HL-60 (cell line): ENCODE measurements at regions not wholly inside any gene's neighbourhood (a gene's known extent, or its start where the extent isn't known, plus 50 kb on each side); places are given as distances from the start of the nearest gene placed in this dataset.

Source experiments
- DNase-seq, 2 experiments: peaks; one replicate each; pipeline ENCODE4 v3.0.0-alpha.2; 2010 to 2020; ENCODE audit warnings: low read depth in 1 of 2, low spot score in 1 of 2
- H3K27ac ChIP-seq: fragments of 250-450 bp; sonication (Bioruptor Pico); replicated peaks from 2 replicates; pipeline ENCODE4 v1.5.1; 2020; ENCODE audit warnings: mild to moderate bottlenecking, moderate library complexity
- H3K27me3 ChIP-seq: fragments of 250-450 bp; sonication (Bioruptor Pico); 2 replicates; pipeline ENCODE4 v1.5.1; 2021; ENCODE audit warnings: mild to moderate bottlenecking, moderate library complexity; ENCODE audit not compliant: insufficient read depth, poor library complexity, severe bottlenecking
- H3K4me3 ChIP-seq: replicated peaks from 2 replicates; pipeline ENCODE4 v1.5.1; 2011; ENCODE audit warnings: mild to moderate bottlenecking, control low read depth, low read length; ENCODE audit not compliant: insufficient read depth
- GABPA ChIP-seq: IDR thresholded peaks from 2 replicates; pipeline ENCODE4 v1.6.1; 2012; ENCODE audit warnings: low read depth
- POLR2AphosphoS5 ChIP-seq: IDR thresholded peaks from 2 replicates; pipeline ENCODE4 v1.6.1; 2012; ENCODE audit warnings: low read depth
- SPI1 ChIP-seq: IDR thresholded peaks from 2 replicates; pipeline ENCODE4 v1.6.1; 2012; ENCODE audit warnings: low read depth, mild to moderate bottlenecking, borderline replicate concordance
- TF ChIP-seq, protein P1 (sequence below): IDR thresholded peaks from one replicate; pipeline ENCODE4 v1.5.1; 2011; ENCODE audit warnings: low read length, control low read depth, inconsistent platforms; ENCODE audit not compliant: insufficient read depth
- TF ChIP-seq, protein P2 (sequence below): IDR thresholded peaks from 2 replicates; pipeline ENCODE4 v1.6.1; 2012; ENCODE audit warnings: low read depth; ENCODE audit not compliant: insufficient replicate concordance

DNA sequence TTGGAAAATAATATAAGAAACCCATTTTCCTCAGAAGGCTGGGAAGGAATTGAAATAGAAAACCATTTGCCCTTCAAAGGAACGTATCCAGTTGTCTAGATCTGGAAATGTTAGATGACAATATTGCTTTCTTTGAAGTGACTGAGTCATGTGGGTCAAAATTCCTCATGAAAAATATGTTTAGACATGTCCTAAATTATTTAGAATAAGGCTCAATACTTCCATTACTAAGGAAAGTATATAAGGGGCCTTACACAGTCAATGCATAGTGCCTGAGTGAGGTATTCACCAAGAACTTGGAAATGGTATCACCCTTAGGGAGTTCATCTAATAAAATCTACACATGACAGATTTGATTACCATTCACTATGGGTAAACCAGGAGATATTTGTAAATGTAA, 619.8 kb upstream of the KCNMB2 start:
- H3K4me3 ChIP-seq, result no peak overlapping the region
- DNase-seq, result no peak
- no peak overlapping the region for H3K27ac ChIP-seq
- no peaks in the 10 kb centered on the region for H3K27me3 ChIP-seq
- TF ChIP-seq POLR2AphosphoS5 (no peak), SPI1 (no peak), GABPA (no peak)

DNA sequence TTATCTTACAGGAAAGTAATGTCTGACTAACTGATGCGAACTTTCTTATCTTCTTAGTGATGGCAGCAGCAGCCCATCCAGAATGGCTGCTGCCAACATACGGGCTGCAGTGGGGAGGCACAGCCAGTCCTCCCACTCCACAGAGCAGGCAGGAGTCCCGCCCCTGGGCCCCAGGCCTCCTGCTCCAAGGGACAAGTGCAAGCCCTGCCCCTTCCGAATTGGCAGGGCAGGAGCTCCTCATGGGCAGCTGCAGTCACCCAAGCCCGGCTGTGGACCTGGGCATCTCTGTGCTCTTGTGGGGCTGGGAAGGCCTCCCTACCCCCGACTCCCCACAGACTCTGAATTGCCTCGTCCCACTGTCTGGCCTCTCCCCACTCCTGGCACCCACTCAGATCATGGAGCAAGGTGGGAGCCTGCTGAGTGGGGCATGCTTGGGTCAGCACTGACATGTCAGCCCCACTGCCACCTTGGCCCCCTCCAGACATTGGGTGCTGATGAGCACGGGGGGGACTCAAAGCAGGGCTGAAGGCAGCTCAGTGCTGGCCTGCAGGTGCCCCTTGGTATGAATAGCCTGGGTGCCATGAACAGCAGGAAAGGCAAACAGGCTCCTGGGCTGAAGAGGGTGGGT, 618.9 kb upstream of the KCNMB2 start:
- DNase-seq, result no peak
- no peaks in the 10 kb centered on the region for H3K27me3 ChIP-seq
- no peak overlapping the region for H3K27ac ChIP-seq
- TF ChIP-seq GABPA, result no peak
- no peak for TF ChIP-seq SPI1
- TF ChIP-seq, protein P1, sequence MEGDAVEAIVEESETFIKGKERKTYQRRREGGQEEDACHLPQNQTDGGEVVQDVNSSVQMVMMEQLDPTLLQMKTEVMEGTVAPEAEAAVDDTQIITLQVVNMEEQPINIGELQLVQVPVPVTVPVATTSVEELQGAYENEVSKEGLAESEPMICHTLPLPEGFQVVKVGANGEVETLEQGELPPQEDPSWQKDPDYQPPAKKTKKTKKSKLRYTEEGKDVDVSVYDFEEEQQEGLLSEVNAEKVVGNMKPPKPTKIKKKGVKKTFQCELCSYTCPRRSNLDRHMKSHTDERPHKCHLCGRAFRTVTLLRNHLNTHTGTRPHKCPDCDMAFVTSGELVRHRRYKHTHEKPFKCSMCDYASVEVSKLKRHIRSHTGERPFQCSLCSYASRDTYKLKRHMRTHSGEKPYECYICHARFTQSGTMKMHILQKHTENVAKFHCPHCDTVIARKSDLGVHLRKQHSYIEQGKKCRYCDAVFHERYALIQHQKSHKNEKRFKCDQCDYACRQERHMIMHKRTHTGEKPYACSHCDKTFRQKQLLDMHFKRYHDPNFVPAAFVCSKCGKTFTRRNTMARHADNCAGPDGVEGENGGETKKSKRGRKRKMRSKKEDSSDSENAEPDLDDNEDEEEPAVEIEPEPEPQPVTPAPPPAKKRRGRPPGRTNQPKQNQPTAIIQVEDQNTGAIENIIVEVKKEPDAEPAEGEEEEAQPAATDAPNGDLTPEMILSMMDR, result no peak
- TF ChIP-seq, protein P2, sequence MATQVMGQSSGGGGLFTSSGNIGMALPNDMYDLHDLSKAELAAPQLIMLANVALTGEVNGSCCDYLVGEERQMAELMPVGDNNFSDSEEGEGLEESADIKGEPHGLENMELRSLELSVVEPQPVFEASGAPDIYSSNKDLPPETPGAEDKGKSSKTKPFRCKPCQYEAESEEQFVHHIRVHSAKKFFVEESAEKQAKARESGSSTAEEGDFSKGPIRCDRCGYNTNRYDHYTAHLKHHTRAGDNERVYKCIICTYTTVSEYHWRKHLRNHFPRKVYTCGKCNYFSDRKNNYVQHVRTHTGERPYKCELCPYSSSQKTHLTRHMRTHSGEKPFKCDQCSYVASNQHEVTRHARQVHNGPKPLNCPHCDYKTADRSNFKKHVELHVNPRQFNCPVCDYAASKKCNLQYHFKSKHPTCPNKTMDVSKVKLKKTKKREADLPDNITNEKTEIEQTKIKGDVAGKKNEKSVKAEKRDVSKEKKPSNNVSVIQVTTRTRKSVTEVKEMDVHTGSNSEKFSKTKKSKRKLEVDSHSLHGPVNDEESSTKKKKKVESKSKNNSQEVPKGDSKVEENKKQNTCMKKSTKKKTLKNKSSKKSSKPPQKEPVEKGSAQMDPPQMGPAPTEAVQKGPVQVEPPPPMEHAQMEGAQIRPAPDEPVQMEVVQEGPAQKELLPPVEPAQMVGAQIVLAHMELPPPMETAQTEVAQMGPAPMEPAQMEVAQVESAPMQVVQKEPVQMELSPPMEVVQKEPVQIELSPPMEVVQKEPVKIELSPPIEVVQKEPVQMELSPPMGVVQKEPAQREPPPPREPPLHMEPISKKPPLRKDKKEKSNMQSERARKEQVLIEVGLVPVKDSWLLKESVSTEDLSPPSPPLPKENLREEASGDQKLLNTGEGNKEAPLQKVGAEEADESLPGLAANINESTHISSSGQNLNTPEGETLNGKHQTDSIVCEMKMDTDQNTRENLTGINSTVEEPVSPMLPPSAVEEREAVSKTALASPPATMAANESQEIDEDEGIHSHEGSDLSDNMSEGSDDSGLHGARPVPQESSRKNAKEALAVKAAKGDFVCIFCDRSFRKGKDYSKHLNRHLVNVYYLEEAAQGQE, result no peak
- TF ChIP-seq POLR2AphosphoS5, result no peak
- H3K4me3 ChIP-seq, result no peak overlapping the region

DNA sequence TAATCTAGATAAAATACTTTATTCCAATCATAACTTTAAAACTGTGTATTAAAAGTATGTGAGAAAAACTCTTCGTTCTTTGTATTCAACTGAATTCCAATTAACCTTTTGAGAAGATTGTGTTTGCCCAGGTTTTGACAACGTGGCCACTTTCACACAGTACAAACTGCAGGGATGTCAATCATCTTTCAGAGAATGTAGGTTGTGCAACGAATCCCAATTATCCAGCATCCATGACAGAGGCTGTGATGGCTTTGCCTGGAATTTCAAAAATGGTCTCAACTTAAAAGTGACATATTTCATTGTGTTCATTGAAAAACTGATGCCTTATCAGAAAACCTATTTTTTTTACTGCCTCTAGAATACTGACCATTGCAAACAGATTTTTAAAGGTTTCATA, 615.1 kb upstream of the KCNMB2 start:
- no peak for TF ChIP-seq SPI1
- TF ChIP-seq GABPA, result no peak
- TF ChIP-seq, protein P1, result no peak
- TF ChIP-seq, protein P2, result no peak
- no peak for TF ChIP-seq POLR2AphosphoS5
- Histone ChIP-seq H3K27me3 (no peaks in the 10 kb centered on the region), H3K27ac (no peak overlapping the region), H3K4me3 (no peak overlapping the region)
- DNase-seq, result no peak

DNA sequence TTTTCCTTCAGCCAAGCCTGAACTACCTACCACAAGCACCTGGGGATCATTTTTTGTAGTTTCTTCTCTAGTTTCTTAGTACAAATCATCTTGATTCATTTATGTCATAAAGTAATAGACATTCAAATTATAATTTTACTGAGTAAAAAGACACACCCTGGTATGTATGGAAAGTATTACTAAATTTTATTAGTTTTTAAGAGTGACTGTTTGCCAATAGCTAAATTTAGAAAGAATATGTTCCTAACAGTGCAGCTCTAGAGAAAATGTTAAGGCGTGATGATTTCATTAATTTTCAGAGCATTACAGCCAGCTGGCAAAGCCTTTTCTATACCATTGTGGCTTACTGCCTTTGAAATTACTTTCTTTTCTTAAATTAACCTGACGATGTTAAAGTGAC, 612.0 kb upstream of the KCNMB2 start:
- no peaks in the 10 kb centered on the region for H3K27me3 ChIP-seq
- H3K4me3 ChIP-seq, result no peak overlapping the region
- TF ChIP-seq, protein P1, result no peak
- no peak for TF ChIP-seq GABPA
- TF ChIP-seq, protein P2, result no peak
- no peak for TF ChIP-seq POLR2AphosphoS5
- TF ChIP-seq SPI1, result no peak
- DNase-seq, result no peak
- H3K27ac ChIP-seq, result no peak overlapping the region
